Activated T-cell treated with anti-CD3 and anti-CD28 coated beads, Interleukin-2, amount 50 U/mL, for 24 hours (primary cell): ENCODE measurements at regions not wholly inside any gene's neighbourhood (a gene's known extent, or its start where the extent isn't known, plus 50 kb on each side); places are given as distances from the start of the nearest gene placed in this dataset.
"Not testable (repeated sequence)": the region's sequence is repeated elsewhere in the genome, so short reads cannot be mapped to it uniquely, and the experiment has no call there.

Source experiments
- DNase-seq: peaks from one replicate; pipeline ENCODE4 v3.0.0-alpha.2; 2020
- H3K27ac Mint-ChIP-seq: 2 replicates; pipeline ENCODE4 v1.8.0; 2020; ENCODE audit warnings: mild to moderate bottlenecking, mixed read lengths
- H3K27me3 Mint-ChIP-seq: 2 replicates; pipeline ENCODE4 v1.8.0; 2020; ENCODE audit warnings: mixed read lengths
- H3K36me3 Mint-ChIP-seq: 2 replicates; pipeline ENCODE4 v1.8.0; 2020; ENCODE audit warnings: low read depth, mixed read lengths
- H3K4me1 Mint-ChIP-seq: 2 replicates; pipeline ENCODE4 v1.8.0; 2020; ENCODE audit warnings: low read depth, mixed read lengths
- H3K4me3 Mint-ChIP-seq: 2 replicates; pipeline ENCODE4 v1.8.0; 2020; ENCODE audit warnings: mild to moderate bottlenecking, moderate library complexity, mixed read lengths
- H3K9me3 Mint-ChIP-seq: 2 replicates; pipeline ENCODE4 v1.8.0; 2020; ENCODE audit warnings: mixed read lengths

- Mint-ChIP-seq H3K4me1 (no peaks in the 10 kb centered on the region), H3K9me3 (no peaks in the 10 kb centered on the region), H3K27ac (no peak overlapping the region), H3K4me3 (no peak overlapping the region), H3K27me3 (peaks cover 45% of the 10 kb centered on the region), H3K36me3 (no peaks in the 10 kb centered on the region)
- DNase-seq: no peak
Observed at GRCh38 chrX:150074175-150074574, 135.9 kb upstream of the EOLA2 start.

- DNase-seq: no peak
- Mint-ChIP-seq H3K27ac (no peak overlapping the region), H3K4me3 (no peak overlapping the region), H3K4me1 (no peaks in the 10 kb centered on the region), H3K27me3 (peaks cover 26% of the 10 kb centered on the region), H3K9me3 (no peaks in the 10 kb centered on the region), H3K36me3 (no peaks in the 10 kb centered on the region)
Observed at GRCh38 chrX:150080497-150080896, 142.2 kb upstream of the EOLA2 start.

GRCh38 chrX:150081076-150081475, 142.8 kb upstream of the EOLA2 start:
- Mint-ChIP-seq H3K27ac (no peak overlapping the region), H3K4me3 (no peak overlapping the region), H3K9me3 (no peaks in the 10 kb centered on the region), H3K36me3 (no peaks in the 10 kb centered on the region), H3K4me1 (no peaks in the 10 kb centered on the region), H3K27me3 (peaks cover 24% of the 10 kb centered on the region)
- no peak for DNase-seq

- H3K36me3 Mint-ChIP-seq: no peaks in the 10 kb centered on the region
- peaks cover 16% of the 10 kb centered on the region for H3K27me3 Mint-ChIP-seq
- H3K4me3 Mint-ChIP-seq: no peak overlapping the region
- DNase-seq: no peak
- no peaks in the 10 kb centered on the region for H3K4me1 Mint-ChIP-seq
- no peaks in the 10 kb centered on the region for H3K9me3 Mint-ChIP-seq
- no peak overlapping the region for H3K27ac Mint-ChIP-seq
Observed at GRCh38 chrX:150084496-150085229, 146.4 kb upstream of the EOLA2 start.

GRCh38 chrX:150085881-150086280, 147.6 kb upstream of the EOLA2 start:
- Mint-ChIP-seq H3K27ac (no peak overlapping the region), H3K36me3 (no peaks in the 10 kb centered on the region), H3K4me1 (no peaks in the 10 kb centered on the region), H3K9me3 (no peaks in the 10 kb centered on the region), H3K4me3 (no peak overlapping the region), H3K27me3 (peaks cover 15% of the 10 kb centered on the region)
- no peak for DNase-seq

GRCh38 chrX:150086371-150086770, 148.1 kb upstream of the EOLA2 start:
- Mint-ChIP-seq H3K4me3 (no peak overlapping the region), H3K36me3 (no peaks in the 10 kb centered on the region), H3K9me3 (no peaks in the 10 kb centered on the region), H3K4me1 (no peaks in the 10 kb centered on the region), H3K27ac (no peak overlapping the region), H3K27me3 (peaks cover 17% of the 10 kb centered on the region)
- no peak for DNase-seq

GRCh38 chrX:150087612-150088011, 149.3 kb upstream of the EOLA2 start:
- Mint-ChIP-seq H3K27me3 (peaks cover 10% of the 10 kb centered on the region), H3K4me1 (no peaks in the 10 kb centered on the region), H3K27ac (no peak overlapping the region), H3K36me3 (no peaks in the 10 kb centered on the region), H3K9me3 (no peaks in the 10 kb centered on the region), H3K4me3 (no peak overlapping the region)
- DNase-seq: no peak

- DNase-seq: no peak
- Mint-ChIP-seq H3K36me3 (no peaks in the 10 kb centered on the region), H3K27me3 (peaks cover 10% of the 10 kb centered on the region), H3K4me3 (no peak overlapping the region), H3K4me1 (no peaks in the 10 kb centered on the region), H3K27ac (no peak overlapping the region), H3K9me3 (no peaks in the 10 kb centered on the region)
Observed at GRCh38 chrX:150088042-150088441, 149.8 kb upstream of the EOLA2 start.

GRCh38 chrX:150088766-150089518, 150.7 kb upstream of the EOLA2 start:
- H3K4me3 Mint-ChIP-seq: no peak overlapping the region
- DNase-seq: no peak
- no peaks in the 10 kb centered on the region for H3K4me1 Mint-ChIP-seq
- H3K27ac Mint-ChIP-seq: no peak overlapping the region
- H3K36me3 Mint-ChIP-seq: no peaks in the 10 kb centered on the region
- no peaks in the 10 kb centered on the region for H3K9me3 Mint-ChIP-seq
- H3K27me3 Mint-ChIP-seq: peaks cover 14% of the 10 kb centered on the region

GRCh38 chrX:150091300-150091699, 153.0 kb upstream of the EOLA2 start:
- not testable (repeated sequence) for H3K27me3 Mint-ChIP-seq, DNase-seq, H3K4me3 Mint-ChIP-seq, H3K27ac Mint-ChIP-seq, H3K4me1 Mint-ChIP-seq, H3K9me3 Mint-ChIP-seq, H3K36me3 Mint-ChIP-seq

GRCh38 chrX:150092549-150092948, 154.3 kb upstream of the EOLA2 start:
- H3K9me3 Mint-ChIP-seq: no peaks in the 10 kb centered on the region
- no peak overlapping the region for H3K27ac Mint-ChIP-seq
- no peaks in the 10 kb centered on the region for H3K4me1 Mint-ChIP-seq
- no peak for DNase-seq
- H3K36me3 Mint-ChIP-seq: no peaks in the 10 kb centered on the region
- H3K4me3 Mint-ChIP-seq: no peak overlapping the region
- H3K27me3 Mint-ChIP-seq: peaks cover 10% of the 10 kb centered on the region

GRCh38 chrX:150094375-150094774, 156.1 kb upstream of the EOLA2 start:
- Mint-ChIP-seq H3K36me3 (no peaks in the 10 kb centered on the region), H3K4me3 (no peak overlapping the region), H3K9me3 (no peaks in the 10 kb centered on the region), H3K27me3 (peaks cover 13% of the 10 kb centered on the region), H3K4me1 (no peaks in the 10 kb centered on the region), H3K27ac (no peak overlapping the region)
- DNase-seq: no peak

GRCh38 chrX:150094996-150095395, 156.7 kb upstream of the EOLA2 start:
- Mint-ChIP-seq H3K4me3 (no peak overlapping the region), H3K4me1 (no peaks in the 10 kb centered on the region), H3K36me3 (no peaks in the 10 kb centered on the region), H3K27me3 (peaks cover 20% of the 10 kb centered on the region), H3K27ac (no peak overlapping the region), H3K9me3 (no peaks in the 10 kb centered on the region)
- no peak for DNase-seq

- Mint-ChIP-seq H3K27ac (no peak overlapping the region), H3K27me3 (peaks cover 17% of the 10 kb centered on the region), H3K4me3 (no peak overlapping the region), H3K36me3 (no peaks in the 10 kb centered on the region), H3K4me1 (no peaks in the 10 kb centered on the region), H3K9me3 (no peaks in the 10 kb centered on the region)
- DNase-seq: no peak
Observed at GRCh38 chrX:150099316-150099715, 161.0 kb upstream of the EOLA2 start.

GRCh38 chrX:150100261-150100660, 162.0 kb upstream of the EOLA2 start:
- Mint-ChIP-seq H3K4me1 (no peaks in the 10 kb centered on the region), H3K27me3 (peaks cover 17% of the 10 kb centered on the region), H3K36me3 (no peaks in the 10 kb centered on the region), H3K4me3 (no peak overlapping the region), H3K9me3 (no peaks in the 10 kb centered on the region), H3K27ac (no peak overlapping the region)
- no peak for DNase-seq
